GM21360 (cell line): ENCODE measurements at regions not wholly inside any gene's neighbourhood (a gene's known extent, or its start where the extent isn't known, plus 50 kb on each side); places are given as distances from the start of the nearest gene placed in this dataset.

Experiments
- ATAC-seq: cut with Tn5 transposase; IDR thresholded peaks from one replicate; pipeline ENCODE4 v1.9.1; 2021; ENCODE audit warnings: mild to moderate bottlenecking, moderate library complexity; ENCODE audit not compliant: unreplicated experiment

DNA sequence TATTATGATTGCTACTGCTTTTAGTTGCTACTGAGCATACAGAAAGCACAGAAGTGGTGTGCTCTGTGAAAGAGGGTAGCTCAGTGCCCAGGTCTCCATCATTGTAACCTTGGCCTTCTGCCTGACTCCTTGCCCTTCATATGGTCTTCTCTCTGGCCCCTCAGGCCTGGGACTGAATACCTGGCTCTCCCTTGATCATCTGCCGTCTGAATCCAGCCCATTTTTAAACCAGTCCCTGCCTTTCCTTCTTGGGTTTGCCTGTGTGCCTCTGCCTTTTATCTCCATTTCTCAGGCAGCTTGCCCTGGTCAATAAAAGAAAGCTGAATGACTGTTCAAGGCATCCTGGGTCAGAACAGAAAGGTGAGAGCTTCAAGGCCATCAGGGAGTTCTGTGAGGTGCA lies 109.1 kb upstream of the ZNF438 start:
- no peak for ATAC-seq

- ATAC-seq = no peak
Measured at GRCh38 chr10:31142026-31142425, 110.4 kb upstream of the ZNF438 start.

DNA sequence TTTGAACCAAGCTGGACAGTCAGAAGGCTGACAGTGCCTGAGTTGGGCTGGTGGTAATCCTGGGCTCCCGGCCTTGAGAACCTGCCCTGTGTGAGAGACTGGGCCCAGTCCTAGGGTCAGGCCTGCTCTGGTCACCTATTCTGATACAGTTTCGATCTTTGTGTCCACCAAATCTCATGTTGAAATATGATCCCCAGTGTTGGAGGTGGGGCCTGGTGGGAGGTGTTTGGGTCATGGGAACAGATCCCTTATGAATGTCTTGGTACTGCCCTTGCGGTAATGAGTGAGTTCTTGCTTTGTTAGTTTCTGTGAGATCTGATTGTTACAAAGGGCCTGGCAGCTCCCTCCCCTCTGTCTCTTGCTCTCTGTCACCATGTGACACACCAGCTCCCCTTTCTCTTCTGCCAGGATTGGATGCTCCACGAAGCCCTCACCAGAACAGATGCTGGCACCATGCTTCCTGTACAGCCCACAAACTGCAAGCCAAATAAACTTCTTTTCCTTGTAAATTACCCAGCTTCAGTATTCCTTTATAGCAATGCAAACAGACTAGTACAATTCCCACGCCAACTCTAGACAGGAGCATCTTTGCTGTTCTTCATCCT lies 111.8 kb upstream of the ZNF438 start:
- ATAC-seq = no peak

- no peak for ATAC-seq
Measured at GRCh38 chr10:31145986-31146385, 114.3 kb upstream of the ZNF438 start.

GRCh38 chr10:31146491-31147209 lies 115.0 kb upstream of the ZNF438 start:
- ATAC-seq = no peak

DNA sequence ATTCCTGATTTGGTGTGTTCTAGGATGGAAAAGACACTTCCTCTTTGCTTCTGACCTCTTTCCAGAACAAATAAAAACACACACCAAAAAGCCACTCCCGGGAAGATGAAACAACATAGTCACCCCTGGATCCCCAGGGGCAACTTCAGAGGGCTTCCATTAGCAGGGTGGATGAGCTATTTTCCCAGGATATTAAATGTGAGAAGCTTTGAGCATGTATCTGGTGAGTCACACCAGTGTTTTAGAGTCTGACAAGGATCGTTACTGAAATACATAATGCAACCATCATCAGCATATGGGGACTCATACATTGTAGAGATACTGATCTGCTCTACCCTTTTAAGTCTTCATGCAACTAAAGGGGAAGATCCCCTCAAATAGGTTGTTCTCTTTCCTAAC lies 115.5 kb upstream of the ZNF438 start:
- no peak for ATAC-seq

DNA sequence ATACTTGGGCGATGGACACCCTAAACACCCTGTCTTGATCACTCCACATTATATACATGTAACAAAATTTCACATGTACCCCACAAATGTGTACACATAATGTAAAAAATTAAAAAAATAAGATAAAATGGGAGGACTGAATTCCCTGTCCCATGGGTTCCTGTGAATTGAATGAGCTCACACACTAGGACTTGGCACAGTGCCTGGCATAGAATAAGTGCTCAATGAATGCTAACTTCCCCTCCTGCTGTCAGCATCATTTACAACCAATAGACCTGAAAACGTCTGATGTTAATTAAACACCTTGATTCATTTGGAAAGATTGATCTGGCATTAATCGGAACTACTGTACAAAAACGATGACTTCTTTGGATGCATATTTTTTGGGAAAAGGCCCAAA lies 117.3 kb upstream of the ZNF438 start:
- no peak for ATAC-seq

DNA sequence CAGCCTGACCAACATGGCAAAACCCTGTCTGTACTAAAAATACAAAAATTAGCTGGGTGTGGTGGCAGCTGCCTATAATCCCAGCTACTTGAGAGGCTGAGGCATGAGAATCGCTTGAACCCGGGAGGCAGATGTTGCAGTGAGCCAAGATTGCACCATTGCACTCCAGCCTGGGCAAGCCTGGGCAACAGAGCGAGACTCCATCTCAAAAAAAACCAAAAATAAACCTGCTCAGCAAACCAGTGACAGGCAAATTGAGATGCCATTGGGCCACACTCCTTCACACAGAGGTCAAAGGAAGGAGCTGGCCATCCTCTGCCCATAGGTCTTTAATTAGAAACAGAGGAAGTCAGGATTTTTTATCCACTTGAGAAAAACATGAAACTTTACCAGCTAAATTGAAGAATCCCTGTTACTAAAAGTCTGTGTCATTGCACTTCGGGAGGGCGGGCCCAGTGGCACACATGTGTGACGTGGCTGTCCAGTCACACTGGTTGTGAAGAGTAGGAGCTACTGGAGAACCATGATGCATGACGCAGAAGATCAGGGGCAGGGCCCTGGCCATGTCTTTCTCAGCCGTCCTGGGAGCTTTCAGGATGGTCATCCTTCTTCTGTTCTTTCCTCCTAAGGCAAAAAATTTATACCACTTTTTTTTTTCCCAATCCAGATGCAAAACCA lies 118.3 kb upstream of the ZNF438 start:
- no peak for ATAC-seq

DNA sequence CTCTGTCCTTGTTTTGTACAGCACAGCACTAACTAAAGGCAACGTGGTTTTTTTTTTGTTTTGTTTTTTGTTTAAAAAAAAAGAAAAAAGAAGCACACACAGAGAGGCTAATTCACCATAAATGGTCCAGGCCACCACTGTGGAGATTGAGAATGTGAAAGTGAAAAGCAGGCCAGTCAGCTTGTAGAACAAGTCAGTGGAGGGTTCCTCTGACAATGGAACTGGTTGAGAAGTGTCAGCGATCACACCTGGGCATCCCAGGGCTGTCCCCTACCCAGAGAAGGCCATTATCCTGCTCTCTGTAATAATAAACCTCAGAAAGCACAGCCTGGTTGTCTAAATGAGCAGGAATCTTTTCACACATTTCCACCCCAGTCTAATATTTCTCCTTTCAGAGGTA lies 119.6 kb upstream of the ZNF438 start:
- no peak for ATAC-seq

- ATAC-seq = no peak
Measured at GRCh38 chr10:31152421-31153135, 120.9 kb upstream of the ZNF438 start.

DNA sequence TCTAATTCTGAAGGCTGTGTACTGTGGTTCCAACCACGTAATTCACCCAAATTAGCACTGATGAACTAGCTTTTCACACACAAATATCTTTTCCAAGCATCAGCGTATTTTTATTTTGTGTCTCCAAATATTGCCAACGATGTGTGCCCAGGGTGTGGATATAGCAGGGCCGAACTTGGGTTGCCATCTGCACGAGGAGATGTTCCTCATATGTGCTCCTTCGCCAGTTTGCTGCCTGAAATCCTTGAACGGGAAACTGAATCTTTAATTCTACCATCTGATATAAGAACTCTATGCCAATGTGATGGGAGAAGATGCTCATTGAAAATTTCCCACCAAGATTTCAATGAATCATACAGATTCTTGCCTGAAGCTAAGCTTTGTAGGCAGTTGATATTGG lies 121.5 kb upstream of the ZNF438 start:
- ATAC-seq = no peak

- no peak for ATAC-seq
Measured at GRCh38 chr10:31153692-31154091, 122.0 kb upstream of the ZNF438 start.

- no peak for ATAC-seq
Measured at GRCh38 chr10:31154996-31155395, 123.3 kb upstream of the ZNF438 start.

DNA sequence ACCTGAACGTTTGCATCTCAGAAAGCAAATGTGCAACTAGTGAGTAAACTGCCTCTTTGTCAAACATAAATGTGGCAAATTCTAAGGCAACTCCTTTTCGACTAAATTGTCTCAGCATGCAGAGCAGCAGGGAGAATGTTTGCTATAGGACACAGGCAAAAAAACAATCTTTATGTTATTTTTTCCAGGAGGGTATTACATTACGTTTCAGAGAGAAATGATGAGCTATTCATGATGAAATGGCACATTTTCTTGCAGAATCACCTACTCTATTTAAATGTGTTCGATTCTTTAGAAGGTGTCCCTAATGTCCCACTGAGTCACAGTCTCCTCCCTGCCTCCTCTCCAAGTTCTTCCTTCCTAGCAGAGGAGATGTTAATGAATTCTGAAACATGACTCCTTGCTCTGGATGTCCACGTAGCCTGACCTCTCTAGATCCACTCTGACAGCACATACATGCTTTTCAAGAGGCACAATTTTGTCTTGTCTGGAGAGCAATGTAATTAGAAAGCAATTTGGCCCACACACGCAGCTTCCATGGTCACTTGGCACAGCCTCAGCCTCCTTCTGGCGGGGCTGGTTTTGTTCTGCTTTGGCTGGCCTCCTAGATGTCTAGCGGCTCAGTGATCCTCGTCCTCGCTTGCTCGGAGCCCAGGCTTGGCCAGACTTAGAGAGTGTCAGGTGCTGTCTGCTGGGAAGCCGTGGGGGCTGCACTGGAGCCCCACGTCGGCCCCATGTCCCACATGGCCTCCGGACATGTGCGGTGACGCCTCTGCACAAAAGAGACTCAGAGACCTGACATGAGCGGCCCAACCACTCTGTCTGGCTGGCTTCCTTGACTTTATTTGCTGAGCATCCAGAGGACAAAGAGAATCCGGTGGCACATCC lies 125.7 kb upstream of the ZNF438 start:
- ATAC-seq = no peak

DNA sequence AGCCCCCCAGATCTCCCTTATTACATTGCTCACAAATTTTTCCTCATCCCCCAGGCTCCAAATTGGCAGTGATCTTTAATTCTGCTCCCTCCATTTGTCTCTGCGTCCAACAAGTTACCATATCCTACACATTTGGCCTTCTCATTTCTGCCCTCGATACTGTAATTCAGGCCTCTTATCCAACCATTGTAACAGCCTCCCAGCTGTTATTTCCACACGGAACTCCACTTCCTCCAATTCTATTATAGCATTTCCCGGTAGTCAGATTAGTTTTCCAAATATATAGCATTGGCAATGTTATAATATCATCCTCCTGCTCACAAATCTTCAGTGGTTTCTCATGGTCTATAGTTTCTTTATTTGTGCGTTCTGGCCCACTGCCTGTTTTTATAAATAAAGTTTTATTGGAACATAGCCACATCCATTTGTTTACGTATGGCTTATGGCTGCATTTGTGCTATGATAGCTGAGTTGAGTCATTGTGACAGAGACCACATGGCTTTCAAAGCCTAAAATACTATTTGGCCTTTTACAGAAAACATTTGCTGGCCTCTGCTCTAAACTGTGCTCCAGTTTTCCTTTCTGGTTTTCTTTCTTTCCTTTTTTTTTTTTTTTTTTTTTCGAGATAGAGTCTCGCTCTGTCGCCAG lies 126.5 kb upstream of the ZNF438 start:
- ATAC-seq = no peak

DNA sequence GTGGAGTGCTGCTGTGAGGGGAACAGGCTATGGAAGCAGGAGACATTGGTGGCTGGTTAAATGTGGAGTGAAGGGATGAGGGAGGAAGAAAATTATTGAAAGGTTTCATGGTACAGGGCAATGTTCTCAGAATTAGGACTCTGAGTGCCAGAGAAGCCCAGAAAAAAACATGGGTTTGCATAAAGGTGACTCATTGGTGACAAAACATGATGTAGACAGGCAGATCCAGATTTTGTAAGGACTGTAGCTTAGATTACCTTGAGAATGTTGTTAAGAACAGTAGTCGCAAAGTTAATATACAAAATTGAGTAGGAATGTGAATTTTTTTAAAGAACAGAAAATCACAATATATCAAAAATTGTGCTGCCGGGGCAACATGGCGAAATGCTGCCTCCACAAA lies 134.9 kb upstream of the ZNF438 start:
- no peak for ATAC-seq

- no peak for ATAC-seq
Measured at GRCh38 chr10:31170636-31171035, 139.0 kb upstream of the ZNF438 start.

- ATAC-seq = no peak
Measured at GRCh38 chr10:31171402-31172083, 139.9 kb upstream of the ZNF438 start.

DNA sequence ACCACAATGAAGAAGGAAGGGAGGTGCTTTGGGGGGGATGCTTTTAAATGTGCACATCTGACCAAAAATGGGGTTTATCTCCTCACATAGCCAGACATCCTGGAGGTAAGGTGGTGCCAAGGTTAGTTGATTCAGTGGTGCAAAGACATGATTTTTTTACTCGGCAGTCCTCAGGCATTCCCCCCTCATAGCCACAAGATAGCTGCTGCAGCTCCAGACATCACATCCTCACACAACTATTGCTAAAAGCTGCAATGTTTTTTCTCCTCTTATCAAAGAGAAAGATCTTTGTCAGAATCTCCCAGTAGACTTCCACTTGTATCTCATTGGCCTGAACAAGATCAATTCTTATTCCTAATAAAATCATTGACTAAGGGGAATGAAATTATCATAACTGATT lies 141.3 kb upstream of the ZNF438 start:
- ATAC-seq = no peak

GRCh38 chr10:31173752-31174151 lies 142.1 kb upstream of the ZNF438 start:
- ATAC-seq = no peak
